ENCODE measurements at regions not wholly inside any gene's neighbourhood (a gene's known extent, or its start where the extent isn't known, plus 50 kb on each side); places are given as distances from the start of the nearest gene placed in this dataset.
A peak's percentile ranks its signal among the peaks of the same experiment; 100 is the strongest.

DNA sequence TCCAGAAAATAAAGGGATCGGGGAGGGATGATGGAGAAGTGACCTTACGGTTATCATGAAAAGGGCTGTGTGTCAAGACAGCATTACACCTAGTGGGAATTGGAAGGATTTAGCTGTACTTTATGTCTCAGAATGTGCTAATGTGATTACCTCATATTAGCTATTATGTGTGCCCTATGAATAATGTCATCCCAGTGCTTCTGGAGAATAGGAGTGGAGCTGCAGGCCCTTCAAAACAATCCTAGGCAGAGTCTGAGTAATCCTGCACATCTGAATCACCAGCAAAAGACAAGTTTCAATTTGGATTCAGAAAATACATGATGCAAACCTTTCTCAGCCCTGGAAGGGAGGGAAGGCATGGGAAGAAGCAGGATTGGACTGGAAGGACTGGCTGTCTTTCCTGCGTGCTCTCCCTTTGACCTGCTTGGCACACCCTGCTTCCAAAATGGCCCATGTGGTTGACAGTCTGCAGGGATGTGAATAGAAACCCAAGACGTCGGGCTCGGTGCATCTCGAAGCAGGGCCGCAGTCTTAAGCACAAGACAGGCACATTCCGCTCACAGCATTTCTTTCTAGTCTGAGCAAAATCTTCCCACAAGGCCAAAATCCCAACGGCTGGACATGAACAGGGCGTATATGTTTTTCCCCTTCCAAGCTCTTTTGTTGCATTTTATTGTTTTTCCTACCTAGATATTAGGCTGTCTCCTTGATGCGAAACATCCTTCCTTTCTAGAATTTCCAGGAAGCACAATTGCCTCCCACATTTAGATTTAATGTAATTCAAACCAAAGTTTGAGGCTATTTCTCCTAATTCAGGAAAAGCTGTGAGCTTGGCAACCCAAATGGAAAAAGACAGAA is 54.3 kb upstream of the TARBP1 start:
- DNase-seq (ENCODE audit: low spot score) = no peak
- Mint-ChIP-seq H3K9me3 (ENCODE audit: unreplicated experiment) (no peaks in the 10 kb centered on the region), H3K4me3 (ENCODE audit: unreplicated experiment) (no peak overlapping the region), H3K27me3 (ENCODE audit: unreplicated experiment) (peaks cover 7% of the 10 kb centered on the region), H3K36me3 (ENCODE audit: low read depth, unreplicated experiment) (no peaks in the 10 kb centered on the region), H3K27ac (ENCODE audit: unreplicated experiment) (no peak overlapping the region), H3K4me1 (ENCODE audit: unreplicated experiment) (peaks cover 61% of the 10 kb centered on the region)
- TF ChIP-seq, protein P1, sequence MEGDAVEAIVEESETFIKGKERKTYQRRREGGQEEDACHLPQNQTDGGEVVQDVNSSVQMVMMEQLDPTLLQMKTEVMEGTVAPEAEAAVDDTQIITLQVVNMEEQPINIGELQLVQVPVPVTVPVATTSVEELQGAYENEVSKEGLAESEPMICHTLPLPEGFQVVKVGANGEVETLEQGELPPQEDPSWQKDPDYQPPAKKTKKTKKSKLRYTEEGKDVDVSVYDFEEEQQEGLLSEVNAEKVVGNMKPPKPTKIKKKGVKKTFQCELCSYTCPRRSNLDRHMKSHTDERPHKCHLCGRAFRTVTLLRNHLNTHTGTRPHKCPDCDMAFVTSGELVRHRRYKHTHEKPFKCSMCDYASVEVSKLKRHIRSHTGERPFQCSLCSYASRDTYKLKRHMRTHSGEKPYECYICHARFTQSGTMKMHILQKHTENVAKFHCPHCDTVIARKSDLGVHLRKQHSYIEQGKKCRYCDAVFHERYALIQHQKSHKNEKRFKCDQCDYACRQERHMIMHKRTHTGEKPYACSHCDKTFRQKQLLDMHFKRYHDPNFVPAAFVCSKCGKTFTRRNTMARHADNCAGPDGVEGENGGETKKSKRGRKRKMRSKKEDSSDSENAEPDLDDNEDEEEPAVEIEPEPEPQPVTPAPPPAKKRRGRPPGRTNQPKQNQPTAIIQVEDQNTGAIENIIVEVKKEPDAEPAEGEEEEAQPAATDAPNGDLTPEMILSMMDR (IDR thresholded peaks at IDR 0.05; ENCODE audit: unreplicated experiment) = no peak

DNA sequence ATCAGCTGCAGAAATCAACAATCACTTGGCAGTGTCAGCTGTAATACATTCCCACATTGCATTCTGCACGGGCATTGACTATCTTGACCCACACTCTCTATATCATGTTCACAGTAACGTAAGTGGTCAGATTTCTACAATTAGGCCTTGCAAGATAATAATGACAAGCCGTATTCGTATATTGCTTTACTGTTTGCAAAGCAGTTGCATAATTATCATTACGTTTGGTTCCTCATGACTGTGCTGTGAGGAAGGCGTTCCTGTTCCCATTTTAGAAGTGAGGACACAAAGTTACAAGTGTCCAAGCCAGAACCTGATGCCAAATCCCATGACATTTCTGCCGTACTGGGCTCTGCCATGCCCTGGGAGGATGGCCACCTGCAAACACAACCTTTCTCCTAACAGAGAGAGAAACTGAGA is 53.5 kb upstream of the TARBP1 start:
- no peaks in the 10 kb centered on the region for H3K36me3 Mint-ChIP-seq (ENCODE audit: low read depth, unreplicated experiment)
- no peak overlapping the region for H3K4me3 Mint-ChIP-seq (ENCODE audit: unreplicated experiment)
- peaks cover 67% of the 10 kb centered on the region for H3K4me1 Mint-ChIP-seq (ENCODE audit: unreplicated experiment)
- H3K9me3 Mint-ChIP-seq (ENCODE audit: unreplicated experiment) = no peaks in the 10 kb centered on the region
- no peak for DNase-seq (ENCODE audit: low spot score)
- peaks cover 7% of the 10 kb centered on the region for H3K27me3 Mint-ChIP-seq (ENCODE audit: unreplicated experiment)
- H3K27ac Mint-ChIP-seq (ENCODE audit: unreplicated experiment) = peak overlapping the region; percentile 28
- TF ChIP-seq, protein P1 (IDR thresholded peaks at IDR 0.05; ENCODE audit: unreplicated experiment) = no peak

DNA sequence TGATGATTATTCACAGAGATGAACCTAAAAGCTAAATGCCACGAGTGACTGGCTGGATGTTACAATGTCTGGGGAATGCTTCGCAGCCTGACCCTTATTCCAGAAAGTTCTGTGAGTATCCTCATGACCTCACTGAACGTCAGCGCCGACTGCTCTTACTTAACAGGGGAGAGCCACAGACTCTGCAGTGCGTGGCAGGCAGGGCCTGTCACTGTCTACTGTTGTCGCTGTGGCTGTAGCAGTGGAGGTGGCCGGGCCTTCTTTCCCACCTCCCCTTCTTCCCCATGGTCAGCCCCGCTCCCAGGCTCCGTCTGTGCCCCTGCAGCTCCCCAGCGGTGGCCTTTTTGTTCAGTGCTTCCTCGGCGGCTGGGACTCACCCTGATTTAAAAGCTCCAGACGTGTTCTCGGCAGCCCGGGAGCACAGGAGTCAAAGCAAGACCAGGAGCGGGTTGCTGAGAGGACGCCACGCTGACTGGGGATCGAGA is 52.2 kb upstream of the TARBP1 start:
- peaks cover 7% of the 10 kb centered on the region for H3K27me3 Mint-ChIP-seq (ENCODE audit: unreplicated experiment)
- H3K27ac Mint-ChIP-seq (ENCODE audit: unreplicated experiment) = no peak overlapping the region
- no peak for DNase-seq (ENCODE audit: low spot score)
- H3K36me3 Mint-ChIP-seq (ENCODE audit: low read depth, unreplicated experiment) = no peaks in the 10 kb centered on the region
- H3K4me3 Mint-ChIP-seq (ENCODE audit: unreplicated experiment) = no peak overlapping the region
- TF ChIP-seq, protein P1 (IDR thresholded peaks at IDR 0.05; ENCODE audit: unreplicated experiment) = no peak
- H3K4me1 Mint-ChIP-seq (ENCODE audit: unreplicated experiment) = peaks cover 66% of the 10 kb centered on the region
- no peaks in the 10 kb centered on the region for H3K9me3 Mint-ChIP-seq (ENCODE audit: unreplicated experiment)

DNA sequence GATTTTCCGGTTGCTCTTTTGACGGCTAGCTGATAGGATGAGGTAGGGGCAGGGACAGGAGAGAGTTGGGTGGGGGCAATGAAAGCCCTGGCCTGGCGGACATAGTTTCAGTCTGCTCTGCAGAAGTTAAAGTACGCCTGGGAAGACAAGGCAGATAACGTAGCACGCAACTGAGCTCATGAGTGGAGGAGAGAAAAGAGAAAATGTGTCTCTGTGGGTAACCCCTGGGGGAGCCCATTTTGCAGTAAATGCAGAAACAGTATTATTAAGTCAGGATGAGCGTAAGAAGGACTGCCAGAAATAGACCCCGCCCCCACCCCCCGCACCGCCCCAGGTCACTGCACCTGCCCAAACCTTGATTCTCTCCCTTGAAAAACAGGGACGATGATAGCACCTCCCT is 51.7 kb upstream of the TARBP1 start:
- H3K9me3 Mint-ChIP-seq (ENCODE audit: unreplicated experiment) = no peaks in the 10 kb centered on the region
- H3K4me1 Mint-ChIP-seq (ENCODE audit: unreplicated experiment) = peaks cover 66% of the 10 kb centered on the region
- TF ChIP-seq, protein P1 (IDR thresholded peaks at IDR 0.05; ENCODE audit: unreplicated experiment) = no peak
- peaks cover 5% of the 10 kb centered on the region for H3K27me3 Mint-ChIP-seq (ENCODE audit: unreplicated experiment)
- no peak for DNase-seq (ENCODE audit: low spot score)
- peak overlapping the region; percentile 59 for H3K27ac Mint-ChIP-seq (ENCODE audit: unreplicated experiment)
- H3K36me3 Mint-ChIP-seq (ENCODE audit: low read depth, unreplicated experiment) = no peaks in the 10 kb centered on the region
- H3K4me3 Mint-ChIP-seq (ENCODE audit: unreplicated experiment) = peak overlapping the region; percentile 60

DNA sequence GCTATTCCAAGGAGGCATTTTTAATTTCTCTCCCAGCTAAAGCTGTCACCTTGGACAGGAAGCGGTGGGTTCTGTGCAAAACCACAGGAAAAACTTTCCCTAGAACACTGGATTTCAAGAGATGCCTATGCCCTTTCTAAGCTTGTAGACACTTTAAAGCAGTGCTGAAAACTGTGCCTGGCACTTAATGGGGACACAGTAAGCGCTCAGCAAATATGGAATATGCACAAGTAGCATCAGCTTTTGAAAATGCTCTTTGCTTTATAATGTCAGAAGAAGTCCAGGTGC is 50.9 kb upstream of the TARBP1 start:
- no peaks in the 10 kb centered on the region for H3K36me3 Mint-ChIP-seq (ENCODE audit: low read depth, unreplicated experiment)
- H3K9me3 Mint-ChIP-seq (ENCODE audit: unreplicated experiment) = no peaks in the 10 kb centered on the region
- H3K27me3 Mint-ChIP-seq (ENCODE audit: unreplicated experiment) = peaks cover 3% of the 10 kb centered on the region
- no peak overlapping the region for H3K4me3 Mint-ChIP-seq (ENCODE audit: unreplicated experiment)
- TF ChIP-seq, protein P1 (IDR thresholded peaks at IDR 0.05; ENCODE audit: unreplicated experiment) = no peak
- H3K27ac Mint-ChIP-seq (ENCODE audit: unreplicated experiment) = no peak overlapping the region
- DNase-seq (ENCODE audit: low spot score) = no peak
- peaks cover 63% of the 10 kb centered on the region for H3K4me1 Mint-ChIP-seq (ENCODE audit: unreplicated experiment)
